Activated naive CD4-positive, alpha-beta T cell (primary cell): ENCODE measurements at regions not wholly inside any gene's neighbourhood (a gene's known extent, or its start where the extent isn't known, plus 50 kb on each side); places are given as distances from the start of the nearest gene placed in this dataset.

ENCODE experiments used
- DNase-seq, 4 experiments: peaks; one replicate each; lab custom pipeline; 2025; lab: John Stamatoyannopoulos, UW

- peak in 3 of 4 experiments; percentile 1 to 13 (median 6) for DNase-seq
Measured at GRCh38 chr7:17234398-17235031, 63.9 kb upstream of the AHR start.

DNA sequence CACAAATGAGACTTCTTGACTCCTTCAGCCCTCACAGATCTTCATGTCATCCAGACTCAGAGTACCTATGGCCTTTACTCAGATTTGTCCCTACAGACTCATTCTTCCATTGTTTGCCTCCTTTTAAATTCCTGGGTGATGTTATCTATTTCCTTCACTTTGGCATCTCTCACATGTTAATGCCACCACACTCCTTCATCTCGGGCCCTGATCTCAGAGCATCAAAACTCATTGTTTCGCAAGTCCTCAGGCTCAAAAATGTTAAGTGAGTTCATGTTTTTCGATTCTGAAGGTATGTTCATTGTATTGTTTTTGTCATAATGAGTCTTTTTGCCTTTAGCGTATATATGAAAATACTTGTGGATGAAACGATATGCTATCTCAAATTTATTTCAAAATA, 62.3 kb upstream of the AHR start:
- DNase-seq = no peak

DNA sequence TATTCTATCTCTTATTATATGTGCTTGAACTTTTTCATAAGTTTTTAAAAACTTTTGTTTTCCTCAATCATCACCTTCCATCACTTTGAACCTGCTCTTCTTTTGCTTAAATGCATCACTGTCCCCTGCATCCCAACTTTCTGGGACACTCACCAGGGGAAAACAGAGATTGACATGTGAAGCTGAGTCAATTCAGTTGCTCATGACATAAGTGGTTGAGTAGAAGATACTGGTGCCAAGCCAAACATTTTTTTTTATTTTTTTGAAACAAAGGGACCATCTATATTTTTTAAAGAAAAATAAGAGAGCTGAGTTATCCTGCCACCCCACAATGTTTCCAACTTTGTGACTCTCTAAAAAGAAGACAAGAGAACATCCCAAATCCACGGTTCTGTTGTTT, 61.8 kb upstream of the AHR start:
- no peak for DNase-seq

GRCh38 chr7:17239046-17239445, 59.4 kb upstream of the AHR start:
- DNase-seq = no peak

- no peak for DNase-seq
Measured at GRCh38 chr7:17239683-17240521, 58.5 kb upstream of the AHR start.

DNA sequence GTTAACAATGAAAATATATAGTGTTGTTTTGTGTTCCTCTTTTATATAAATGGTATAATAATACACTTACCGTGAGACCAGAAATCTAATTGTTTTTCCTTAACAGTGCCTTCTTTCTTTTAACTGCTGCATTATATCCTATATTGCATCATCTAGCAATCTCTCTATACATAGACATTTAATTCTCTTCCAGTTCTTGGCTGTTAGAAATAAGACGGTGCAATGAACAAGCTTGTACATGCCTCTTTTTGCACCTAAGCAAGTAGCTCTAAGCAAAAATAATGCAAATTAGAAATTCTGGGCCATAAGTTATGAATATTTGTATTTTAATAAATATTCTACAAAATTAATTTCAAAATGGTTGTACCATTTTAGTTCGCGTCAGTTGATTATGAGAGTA, 55.9 kb upstream of the AHR start:
- no peak for DNase-seq

DNA sequence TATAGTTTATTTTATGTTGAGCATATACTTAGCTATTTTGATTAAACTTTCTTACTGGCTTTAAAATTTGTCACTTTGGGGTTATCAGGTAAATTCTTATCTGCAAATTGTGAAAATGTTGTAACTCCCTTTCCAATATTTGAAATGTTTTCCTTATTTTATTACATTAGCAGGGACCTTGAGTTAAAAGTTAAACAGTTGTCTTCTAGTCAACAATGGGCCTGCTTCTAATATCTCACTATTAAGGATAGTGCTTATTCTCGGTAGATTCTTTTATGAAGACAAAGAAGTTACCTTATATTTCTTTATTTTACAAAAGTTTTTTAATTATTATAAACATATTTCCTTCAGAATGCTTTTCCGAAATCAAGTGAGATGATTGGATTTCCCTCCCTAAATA, 53.7 kb upstream of the AHR start:
- no peak for DNase-seq

- no peak for DNase-seq
Measured at GRCh38 chr7:17247357-17247756, 51.1 kb upstream of the AHR start.

- DNase-seq = no peak
Measured at GRCh38 chr7:17248527-17248926, 49.9 kb upstream of the AHR start.
